Glomerular endothelial cell (primary cell): ENCODE measurements at regions not wholly inside any gene's neighbourhood (a gene's known extent, or its start where the extent isn't known, plus 50 kb on each side); places are given as distances from the start of the nearest gene placed in this dataset.
"Not testable (repeated sequence)": the region's sequence is repeated elsewhere in the genome, so short reads cannot be mapped to it uniquely, and the experiment has no call there.

Experiments
- DNase-seq: peaks from one replicate; pipeline ENCODE4 v3.0.0-alpha.2; 2011; ENCODE audit warnings: low read depth, low spot score; ENCODE audit errors: extremely low read depth

GRCh38 chr19:28583242-28583641 is 629.7 kb downstream of the UQCRFS1 start:
- DNase-seq = no peak

DNA sequence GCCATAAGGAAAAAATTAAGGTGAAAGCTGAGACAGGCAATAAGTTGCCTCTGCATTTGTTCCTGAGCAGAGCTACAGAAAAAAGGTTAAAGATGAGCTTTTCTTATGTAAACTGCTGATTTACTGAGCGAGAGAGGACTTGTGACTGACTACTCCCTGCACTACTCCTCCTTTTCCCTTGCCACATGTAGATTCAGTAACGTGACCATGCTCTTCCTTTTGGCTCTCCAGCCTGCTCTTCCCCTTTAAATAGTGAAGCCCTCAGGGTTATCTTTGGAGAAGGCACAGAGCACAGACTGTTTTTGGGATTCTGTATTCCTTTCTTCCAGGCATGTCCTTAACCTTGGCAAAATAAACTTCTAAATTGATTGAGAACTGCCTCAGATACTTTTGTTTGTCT is 630.2 kb downstream of the UQCRFS1 start:
- DNase-seq = no peak

DNA sequence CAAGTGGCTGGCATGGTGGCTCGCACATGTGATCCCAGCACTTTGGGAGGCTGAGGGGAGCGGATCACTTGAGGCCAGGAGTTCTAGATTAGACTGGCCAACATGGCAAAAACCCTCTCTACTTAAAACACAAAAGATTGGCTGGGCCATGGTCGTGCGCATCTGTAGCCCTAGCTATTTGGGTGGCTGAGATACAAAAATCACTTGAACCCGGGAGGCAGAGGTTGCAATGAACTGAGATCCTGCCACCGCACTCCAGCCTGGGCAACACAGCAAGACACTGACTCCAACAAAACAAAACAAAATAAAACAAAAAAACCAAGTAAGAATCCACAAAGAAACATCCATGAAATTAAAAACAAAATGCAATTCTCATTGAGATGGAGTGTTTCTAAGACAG is 630.6 kb downstream of the UQCRFS1 start:
- no peak for DNase-seq

DNA sequence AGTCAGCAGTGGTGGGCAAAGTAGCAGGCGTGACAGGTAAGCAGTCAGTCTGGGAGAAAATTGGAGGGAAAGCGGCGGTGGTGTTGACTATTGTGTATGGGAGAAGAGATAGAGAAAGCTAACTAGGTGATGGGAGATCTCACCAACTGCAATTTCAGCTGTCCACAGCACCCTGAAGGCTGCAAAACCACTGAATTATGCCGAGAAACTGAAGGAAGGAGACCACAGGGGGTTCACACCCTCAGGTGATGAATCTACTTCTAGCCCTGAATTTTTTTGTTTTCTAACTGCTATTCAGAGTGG is 631.5 kb downstream of the UQCRFS1 start:
- no peak for DNase-seq

- no peak for DNase-seq
Measured at GRCh38 chr19:28578786-28579505, 634.0 kb downstream of the UQCRFS1 start.

- DNase-seq = no peak
Measured at GRCh38 chr19:28578208-28578607, 634.7 kb downstream of the UQCRFS1 start.

- DNase-seq = no peak
Measured at GRCh38 chr19:28577666-28578065, 635.3 kb downstream of the UQCRFS1 start.

GRCh38 chr19:28577233-28577632 is 635.7 kb downstream of the UQCRFS1 start:
- DNase-seq = no peak

GRCh38 chr19:28575816-28576215 is 637.1 kb downstream of the UQCRFS1 start:
- no peak for DNase-seq

DNA sequence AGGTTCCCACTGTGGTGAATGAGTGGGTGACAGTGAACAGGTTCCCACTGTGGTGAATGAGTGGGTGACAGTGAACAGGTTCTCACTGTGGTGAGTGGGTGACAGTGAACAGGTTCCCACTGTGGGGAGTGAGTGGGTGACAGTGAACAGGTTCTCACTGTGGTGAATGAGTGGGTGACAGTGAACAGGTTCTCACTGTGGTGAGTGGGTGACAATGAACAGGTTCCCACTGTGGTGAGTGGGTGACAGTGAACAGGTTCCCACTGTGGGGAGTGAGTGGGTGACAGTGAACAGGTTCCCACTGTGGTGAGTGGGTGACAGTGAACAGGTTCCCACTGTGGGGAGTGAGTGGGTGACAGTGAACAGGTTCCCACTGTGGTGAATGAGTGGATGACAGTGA is 637.6 kb downstream of the UQCRFS1 start:
- not testable (repeated sequence) for DNase-seq

GRCh38 chr19:28574212-28574611 is 638.7 kb downstream of the UQCRFS1 start:
- no peak for DNase-seq

DNA sequence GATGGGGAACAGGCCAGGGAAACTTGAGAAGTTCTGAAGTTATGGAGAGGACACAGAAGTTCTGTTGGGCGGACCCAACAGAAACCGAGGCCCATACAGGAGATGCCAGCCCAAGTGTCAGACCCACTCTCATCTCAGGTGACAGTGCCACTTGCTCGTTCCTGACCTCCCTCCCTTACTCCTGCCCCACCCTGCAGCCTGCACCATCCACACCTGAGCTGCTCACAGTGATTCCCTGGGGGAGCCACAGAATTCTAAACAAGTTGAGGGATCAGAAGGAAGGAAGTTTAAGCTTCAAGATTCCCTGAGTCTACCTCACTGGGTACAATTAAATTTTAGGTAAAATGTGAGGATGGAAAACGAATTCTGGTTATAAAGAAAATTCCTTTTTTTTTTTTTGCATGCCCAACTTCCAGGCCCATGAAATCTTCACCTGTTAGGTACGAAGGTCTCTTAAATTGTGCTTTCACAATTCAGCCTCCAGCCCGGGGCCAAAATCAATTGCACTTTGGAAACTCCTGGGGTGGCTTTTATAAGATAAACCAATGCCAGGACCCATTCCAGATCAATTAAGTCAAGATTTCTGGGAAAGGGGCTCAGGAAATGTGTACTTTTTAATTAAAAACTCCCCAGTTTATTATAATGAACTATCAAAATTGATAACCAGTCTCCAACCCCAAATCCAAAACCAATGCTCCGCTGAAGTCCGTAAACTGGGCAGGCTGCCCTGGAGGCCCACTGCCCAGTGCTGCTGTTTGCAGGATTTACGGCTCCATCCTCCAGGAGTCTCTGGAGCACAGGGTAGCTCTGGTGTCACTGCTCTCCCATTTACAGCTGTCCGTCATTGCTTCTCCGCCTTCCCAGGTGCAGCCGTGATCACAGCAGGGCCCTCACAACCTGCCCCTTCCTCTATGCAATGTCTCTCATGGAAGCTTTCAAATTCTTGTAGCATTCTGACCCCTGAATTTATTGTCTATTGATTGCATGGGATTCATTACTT is 643.5 kb downstream of the UQCRFS1 start:
- DNase-seq = no peak

- DNase-seq = no peak
Measured at GRCh38 chr19:28567834-28568233, 645.1 kb downstream of the UQCRFS1 start.

- DNase-seq = no peak
Measured at GRCh38 chr19:28563964-28564921, 648.7 kb downstream of the UQCRFS1 start.

- no peak for DNase-seq
Measured at GRCh38 chr19:28560786-28561185, 652.2 kb downstream of the UQCRFS1 start.

GRCh38 chr19:28558783-28559182 is 654.2 kb downstream of the UQCRFS1 start:
- DNase-seq = no peak

- no peak for DNase-seq
Measured at GRCh38 chr19:28556371-28556770, 656.6 kb downstream of the UQCRFS1 start.

DNA sequence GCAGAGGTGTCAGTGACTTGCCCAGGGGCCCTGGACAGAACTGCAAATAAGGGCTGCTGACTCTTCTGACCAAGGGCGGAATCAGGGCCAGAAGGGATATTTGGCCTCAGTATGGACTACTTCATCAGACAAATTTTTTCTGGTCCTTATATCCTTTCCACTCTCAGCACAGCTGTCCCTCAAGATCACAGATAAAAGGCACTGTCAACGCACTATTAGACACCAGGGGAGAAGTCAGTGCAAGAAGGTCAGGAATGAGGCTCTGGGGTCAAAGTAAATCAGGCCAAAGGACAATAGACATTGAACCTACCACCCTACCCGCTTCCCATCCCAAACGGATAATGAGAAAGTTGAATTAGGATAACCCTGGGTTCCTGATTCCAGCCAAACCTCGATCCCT is 657.6 kb downstream of the UQCRFS1 start:
- DNase-seq = no peak

DNA sequence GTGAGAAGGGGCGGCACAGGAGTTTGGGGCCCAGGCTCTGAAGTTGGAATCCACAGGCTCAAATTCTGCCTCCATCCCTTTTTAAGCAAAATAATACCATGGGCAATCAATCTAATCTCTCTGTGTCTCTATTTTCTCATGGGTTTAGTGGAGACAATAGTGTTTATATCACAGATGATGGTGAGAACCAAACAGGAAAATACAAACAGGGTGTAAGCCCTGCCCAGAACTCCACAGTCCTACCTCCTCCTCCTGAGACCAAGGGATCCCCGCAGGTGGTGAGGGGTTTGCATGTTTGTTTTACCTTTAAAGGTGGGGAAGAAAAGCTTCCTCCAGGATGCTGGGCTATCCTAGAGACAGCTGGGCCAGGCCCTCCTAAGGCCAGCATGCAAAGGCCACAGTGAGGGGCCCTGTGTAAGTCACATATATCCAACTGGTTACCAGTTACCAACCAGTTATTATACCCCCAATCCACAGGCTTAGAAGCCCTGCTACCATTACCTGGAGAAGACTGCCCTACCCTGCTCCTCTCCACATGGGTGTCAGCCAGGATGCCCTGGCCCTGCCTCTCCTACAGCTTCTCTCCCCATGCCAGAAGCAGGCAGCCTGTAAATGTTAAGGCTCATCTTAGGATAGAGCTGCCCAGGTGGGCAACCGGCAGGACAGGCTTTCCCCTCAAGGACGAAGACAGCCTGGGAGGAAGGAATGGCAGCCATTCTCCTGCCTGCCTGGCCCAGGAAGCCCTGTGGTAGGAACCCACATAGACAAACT is 658.4 kb downstream of the UQCRFS1 start:
- DNase-seq = no peak

DNA sequence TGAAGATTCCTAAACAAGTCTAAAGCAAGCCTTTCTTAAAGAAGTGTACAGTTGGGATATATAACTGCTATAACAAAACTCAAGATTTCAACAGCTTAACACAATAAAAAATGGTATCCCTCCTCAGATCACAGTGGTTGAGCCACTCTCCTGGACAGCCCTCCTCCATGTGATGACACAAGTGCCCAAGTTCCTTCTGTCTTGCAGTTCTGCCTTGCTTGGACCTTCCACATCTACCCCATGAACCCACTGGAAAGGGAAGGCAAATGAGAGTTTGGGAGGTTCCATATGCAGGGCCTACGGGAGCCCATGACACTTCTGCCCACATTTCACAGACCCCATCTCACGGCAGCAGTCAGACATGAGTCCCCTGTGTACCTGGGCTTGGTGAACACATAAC is 659.2 kb downstream of the UQCRFS1 start:
- no peak for DNase-seq
